Trophoblast cell (in vitro differentiated cells and primary cell): ENCODE measurements at regions not wholly inside any gene's neighbourhood (a gene's known extent, or its start where the extent isn't known, plus 50 kb on each side); places are given as distances from the start of the nearest gene placed in this dataset.

ENCODE experiments used
- DNase-seq, 2 donors: peaks; one replicate each; pipeline ENCODE4 v3.0.0-alpha.2; 2016
- H2AFZ ChIP-seq: 2 replicates; pipeline ENCODE4 v1.6.1; 2013; ENCODE audit warnings: low read length, moderate library complexity, mild to moderate bottlenecking; ENCODE audit not compliant: insufficient read depth, poor library complexity
- H2AK5ac ChIP-seq: 2 replicates; pipeline ENCODE4 v1.6.1; 2013; ENCODE audit warnings: mild to moderate bottlenecking, low read length
- H2BK120ac ChIP-seq: 2 replicates; pipeline ENCODE4 v1.6.1; 2013; ENCODE audit warnings: low read length, mild to moderate bottlenecking, moderate library complexity; ENCODE audit not compliant: insufficient read depth, poor library complexity
- H2BK12ac ChIP-seq: 2 replicates; pipeline ENCODE4 v1.6.1; 2013; ENCODE audit warnings: mild to moderate bottlenecking, low read length, moderate library complexity
- H2BK5ac ChIP-seq: 2 replicates; pipeline ENCODE4 v1.6.1; 2013; ENCODE audit warnings: low read length, low read depth, moderate library complexity, mild to moderate bottlenecking; ENCODE audit not compliant: poor library complexity
- H3K14ac ChIP-seq: 2 replicates; pipeline ENCODE4 v1.6.1; 2013; ENCODE audit warnings: mild to moderate bottlenecking, low read length
- H3K18ac ChIP-seq: 2 replicates; pipeline ENCODE4 v1.6.1; 2013; ENCODE audit warnings: mild to moderate bottlenecking, low read length
- H3K23ac ChIP-seq: 2 replicates; pipeline ENCODE4 v1.6.1; 2013; ENCODE audit warnings: low read length
- H3K27ac ChIP-seq: 2 replicates; pipeline ENCODE4 v1.5.1; 2013; ENCODE audit warnings: low read depth, mild to moderate bottlenecking, inconsistent platforms, low read length, moderate library complexity
- H3K27me3 ChIP-seq: 2 replicates; pipeline ENCODE4 v1.6.1; 2013; ENCODE audit warnings: inconsistent platforms, mild to moderate bottlenecking, low read length, moderate library complexity; ENCODE audit not compliant: insufficient read depth
- H3K36me3 ChIP-seq, 2 experiments: 1 replicate in 1 of 2; 2 replicates in 1 of 2; pipeline ENCODE4 v1.6.1; 2013; ENCODE audit warnings: low read length in 2 of 2, mild to moderate bottlenecking in 2 of 2, moderate library complexity in 1 of 2; ENCODE audit not compliant: insufficient read depth in 2 of 2, control insufficient read depth in 1 of 2
- H3K4ac ChIP-seq: 2 replicates; pipeline ENCODE4 v1.6.1; 2013; ENCODE audit warnings: low read depth, mild to moderate bottlenecking, low read length, moderate library complexity
- H3K4me1 ChIP-seq, 2 experiments: 1 replicate in 1 of 2; 2 replicates in 1 of 2; pipeline ENCODE4 v1.6.1; 2013; ENCODE audit warnings: low read length in 2 of 2, mild to moderate bottlenecking in 2 of 2, moderate library complexity in 1 of 2; ENCODE audit not compliant: insufficient read depth in 2 of 2, control insufficient read depth in 1 of 2
- H3K4me2 ChIP-seq: 2 replicates; pipeline ENCODE4 v1.6.1; 2013; ENCODE audit warnings: inconsistent platforms, mild to moderate bottlenecking, low read length, moderate library complexity
- H3K4me3 ChIP-seq: 2 replicates; pipeline ENCODE4 v1.5.1; 2013; ENCODE audit warnings: mild to moderate bottlenecking, low read depth, low read length, inconsistent platforms
- H3K79me1 ChIP-seq: one replicate; pipeline ENCODE4 v1.6.1; 2013; ENCODE audit warnings: low read length
- H3K79me2 ChIP-seq: 2 replicates; pipeline ENCODE4 v1.6.1; 2013; ENCODE audit warnings: low read length, mild to moderate bottlenecking; ENCODE audit not compliant: control insufficient read depth, insufficient read depth, poor library complexity
- H3K9ac ChIP-seq: 2 replicates; pipeline ENCODE4 v1.6.1; 2013; ENCODE audit warnings: mild to moderate bottlenecking, low read length
- H3K9me3 ChIP-seq: 2 replicates; pipeline ENCODE4 v1.6.1; 2013; ENCODE audit warnings: low read depth, mild to moderate bottlenecking, control low read depth, inconsistent platforms, low read length; ENCODE audit not compliant: insufficient read depth
- H4K12ac ChIP-seq: 2 replicates; pipeline ENCODE4 v1.6.1; 2013; ENCODE audit warnings: low read depth, mild to moderate bottlenecking, low read length, moderate library complexity
- H4K8ac ChIP-seq: 2 replicates; pipeline ENCODE4 v1.6.1; 2013; ENCODE audit warnings: low read depth, mild to moderate bottlenecking, low read length, moderate library complexity
- H4K91ac ChIP-seq: one replicate; pipeline ENCODE4 v1.6.1; 2013; ENCODE audit warnings: low read depth, mild to moderate bottlenecking, low read length, moderate library complexity
- WGBS: extraction: QIAGEN DNeasy Blood & Tissue Kit; methylation state at CpG from one replicate; pipeline ENCODE4 v1.1.7; 2013; ENCODE audit warnings: missing lambda C conversion rate; ENCODE audit not compliant: insufficient read length, insufficient coverage; ENCODE audit errors: extremely low coverage; 5-methylcytosine and 5-hydroxymethylcytosine counted together

DNA sequence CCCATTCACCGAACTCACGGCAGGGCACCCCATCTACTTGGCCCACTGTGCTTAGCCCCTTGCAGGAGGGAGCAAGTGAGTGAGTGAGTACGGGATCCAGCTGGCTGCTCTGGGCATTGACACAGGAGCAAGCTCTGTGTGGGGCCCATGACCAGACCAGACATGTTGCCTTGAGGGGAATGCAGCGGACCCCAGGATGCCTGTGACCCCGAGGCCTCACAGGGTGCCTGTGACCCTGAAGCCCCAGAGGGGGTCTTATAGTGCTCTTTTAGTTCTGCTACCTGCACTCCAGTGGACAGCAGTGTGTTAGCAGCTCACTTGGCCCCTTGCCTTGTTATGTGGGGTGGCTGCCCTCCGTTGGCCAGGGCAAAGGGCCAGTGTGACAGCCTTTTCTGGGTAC lies 255.8 kb downstream of the ETNK1 start:
- Histone ChIP-seq H2BK5ac (no peak overlapping the region), H3K4me1 (peaks cover 0 to 2% of the 10 kb centered on the region in 2 experiments), H3K27me3 (no peaks in the 10 kb centered on the region), H3K23ac (no peak overlapping the region), H2AFZ (no peak overlapping the region), H3K36me3 (no peaks in the 10 kb centered on the region), H3K79me2 (no peaks in the 10 kb centered on the region), H3K18ac (no peak overlapping the region), H2AK5ac (no peak overlapping the region), H3K4me2 (no peak overlapping the region), H2BK120ac (no peak overlapping the region), H3K4ac (no peak overlapping the region), H2BK12ac (no peak overlapping the region), H3K4me3 (no peak overlapping the region), H4K91ac (no peak overlapping the region), H3K9ac (no peak overlapping the region), H3K27ac (no peak overlapping the region), H3K79me1 (no peaks in the 10 kb centered on the region), H4K12ac (no peak overlapping the region), H4K8ac (no peak overlapping the region), H3K14ac (no peak overlapping the region), H3K9me3 (no peaks in the 10 kb centered on the region)
- no peak for DNase-seq
- WGBS = no CpG with 5 or more reads among the region's 6 CpGs

DNA sequence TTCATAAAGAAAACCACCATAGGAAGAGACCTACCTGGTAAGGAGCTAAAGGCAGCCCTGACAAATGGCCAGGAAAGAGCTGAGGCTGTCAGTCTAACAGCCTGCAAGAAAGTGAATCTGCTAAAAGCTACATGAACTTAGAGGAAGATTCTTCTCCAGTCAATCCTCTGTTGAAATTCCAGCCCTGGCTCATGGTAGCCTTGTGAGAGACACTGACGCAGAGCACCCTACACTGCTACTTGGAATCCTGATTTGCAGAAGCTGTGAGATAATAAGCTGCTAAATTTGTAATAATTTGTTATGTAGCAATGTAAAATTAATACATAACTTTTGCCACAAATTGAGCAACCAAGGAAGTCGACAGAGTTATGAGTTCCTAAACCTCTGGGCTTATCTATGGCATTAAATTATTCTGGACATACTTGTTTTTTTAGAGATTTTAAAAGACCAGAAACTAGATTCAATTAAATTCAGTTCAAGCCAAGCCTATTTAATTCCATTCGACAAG lies 257.0 kb downstream of the ETNK1 start:
- H3K23ac ChIP-seq = no peak overlapping the region
- no peak for DNase-seq
- H2BK120ac ChIP-seq = no peak overlapping the region
- no peak overlapping the region for H3K4me2 ChIP-seq
- H3K18ac ChIP-seq = no peak overlapping the region
- no peak overlapping the region for H3K9ac ChIP-seq
- no peak overlapping the region for H3K4ac ChIP-seq
- H2AK5ac ChIP-seq = no peak overlapping the region
- no peak overlapping the region for H2BK5ac ChIP-seq
- WGBS = no CpG with 5 or more reads among the region's 3 CpGs
- no peak overlapping the region for H3K14ac ChIP-seq
- no peaks in the 10 kb centered on the region for H3K79me2 ChIP-seq
- no peaks in the 10 kb centered on the region for H3K9me3 ChIP-seq
- no peaks in the 10 kb centered on the region for H3K36me3 ChIP-seq
- H3K4me3 ChIP-seq = no peak overlapping the region
- H3K4me1 ChIP-seq = peaks cover 0 to 2% of the 10 kb centered on the region in 2 experiments
- H3K27me3 ChIP-seq = no peaks in the 10 kb centered on the region
- no peak overlapping the region for H4K12ac ChIP-seq
- no peak overlapping the region for H4K91ac ChIP-seq
- H2BK12ac ChIP-seq = no peak overlapping the region
- no peaks in the 10 kb centered on the region for H3K79me1 ChIP-seq
- H3K27ac ChIP-seq = no peak overlapping the region
- no peak overlapping the region for H2AFZ ChIP-seq
- H4K8ac ChIP-seq = no peak overlapping the region

- Histone ChIP-seq H3K18ac (no peak overlapping the region), H3K14ac (no peak overlapping the region), H3K4me3 (no peak overlapping the region), H4K12ac (no peak overlapping the region), H3K9me3 (no peaks in the 10 kb centered on the region), H3K27ac (no peak overlapping the region), H3K4me1 (peaks cover 0 to 2% of the 10 kb centered on the region in 2 experiments), H4K91ac (no peak overlapping the region), H3K9ac (no peak overlapping the region), H2AFZ (no peak overlapping the region), H3K27me3 (no peaks in the 10 kb centered on the region), H3K23ac (no peak overlapping the region), H3K4me2 (no peak overlapping the region), H3K79me2 (no peaks in the 10 kb centered on the region), H4K8ac (no peak overlapping the region), H2BK120ac (no peak overlapping the region), H3K79me1 (no peaks in the 10 kb centered on the region), H2BK12ac (no peak overlapping the region), H2BK5ac (no peak overlapping the region), H3K4ac (no peak overlapping the region), H3K36me3 (no peaks in the 10 kb centered on the region), H2AK5ac (no peak overlapping the region)
- DNase-seq = no peak
- WGBS = no CpG with 5 or more reads among the region's 2 CpGs
Measured at GRCh38 chr12:22882559-22882958, 257.6 kb downstream of the ETNK1 start.

GRCh38 chr12:22893878-22894277 lies 268.9 kb downstream of the ETNK1 start:
- H3K14ac ChIP-seq = no peak overlapping the region
- H3K4me2 ChIP-seq = no peak overlapping the region
- no peaks in the 10 kb centered on the region for H3K36me3 ChIP-seq
- H3K23ac ChIP-seq = no peak overlapping the region
- H4K12ac ChIP-seq = no peak overlapping the region
- no peak overlapping the region for H2AK5ac ChIP-seq
- H4K8ac ChIP-seq = no peak overlapping the region
- no peaks in the 10 kb centered on the region for H3K9me3 ChIP-seq
- H3K4me1 ChIP-seq = no peaks in the 10 kb centered on the region
- H2BK12ac ChIP-seq = no peak overlapping the region
- no peaks in the 10 kb centered on the region for H3K79me2 ChIP-seq
- no peak overlapping the region for H2BK5ac ChIP-seq
- H2BK120ac ChIP-seq = no peak overlapping the region
- H3K4ac ChIP-seq = no peak overlapping the region
- H3K27ac ChIP-seq = no peak overlapping the region
- H3K79me1 ChIP-seq = no peaks in the 10 kb centered on the region
- no peak overlapping the region for H3K4me3 ChIP-seq
- DNase-seq = no peak
- H3K27me3 ChIP-seq = no peaks in the 10 kb centered on the region
- no peak overlapping the region for H3K9ac ChIP-seq
- H4K91ac ChIP-seq = no peak overlapping the region
- WGBS = no CpG with 5 or more reads among the region's 2 CpGs
- no peak overlapping the region for H3K18ac ChIP-seq
- no peak overlapping the region for H2AFZ ChIP-seq
